H1 (cell line): ENCODE measurements at regions not wholly inside any gene's neighbourhood (a gene's known extent, or its start where the extent isn't known, plus 50 kb on each side); places are given as distances from the start of the nearest gene placed in this dataset.

Source experiments
- CHD2 ChIP-seq: IDR thresholded peaks from 2 replicates; pipeline ENCODE4 v1.6.1; 2012; ENCODE audit warnings: low read length, improper control_type of control experiment
- KDM5A ChIP-seq: fragments of 200-600 bp; IDR thresholded peaks from 2 replicates; pipeline ENCODE4 v1.7.1; 2012; ENCODE audit warnings: mild to moderate bottlenecking, low read length, inconsistent platforms, mixed read lengths
- NANOG ChIP-seq: IDR thresholded peaks from 2 replicates; pipeline ENCODE4 v1.6.1; 2011; ENCODE audit warnings: low read length, low read depth, mild to moderate bottlenecking, inconsistent platforms; ENCODE audit not compliant: insufficient read depth, poor library complexity, severe bottlenecking
- TF ChIP-seq, protein P1 (sequence below): IDR thresholded peaks from 2 replicates; pipeline ENCODE4 v1.6.1; 2011; ENCODE audit warnings: low read depth, mild to moderate bottlenecking, low read length; ENCODE audit not compliant: insufficient read depth

- TF ChIP-seq, protein P1, sequence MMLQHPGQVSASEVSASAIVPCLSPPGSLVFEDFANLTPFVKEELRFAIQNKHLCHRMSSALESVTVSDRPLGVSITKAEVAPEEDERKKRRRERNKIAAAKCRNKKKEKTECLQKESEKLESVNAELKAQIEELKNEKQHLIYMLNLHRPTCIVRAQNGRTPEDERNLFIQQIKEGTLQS, result no peak
- TF ChIP-seq KDM5A (no peak), CHD2 (no peak), NANOG (no peak)
Measured at GRCh38 chr2:19471491-19471890, 113.1 kb upstream of the OSR1 start (continued).
